RWPE1 (cell line): ENCODE measurements at regions not wholly inside any gene's neighbourhood (a gene's known extent, or its start where the extent isn't known, plus 50 kb on each side); places are given as distances from the start of the nearest gene placed in this dataset.

Experiments
- CTCF ChIA-PET: fragments of 350-600 bp; sonication (Branson Sonifier 250); formaldehyde crosslinking; extraction: SDS; loops from one replicate; lab custom pipeline; 2021; lab: Yijun Ruan, JAX
- POLR2A ChIA-PET: fragments of 400-600 bp; formaldehyde crosslinking; extraction: SDS; loops from one replicate; lab custom pipeline; 2020; ENCODE audit warnings: antibody characterized with exemption; ENCODE audit not compliant: low non-redundant PET; lab: Yijun Ruan, JAX
- DNase-seq: peaks from one replicate; pipeline ENCODE4 v3.0.0; 2012; ENCODE audit warnings: low spot score
- H3K27ac ChIP-seq: fragments of 450-650 bp; 2 replicates; pipeline ENCODE4 v1.5.1; 2017
- CTCF ChIP-seq: fragments of 450-650 bp; conservative IDR thresholded peaks from 2 replicates; pipeline ENCODE4 v1.5.1; 2017; ENCODE audit warnings: low read depth, mild to moderate bottlenecking

GRCh38 chr7:16998481-16999051 lies 116.8 kb upstream of the AGR3 start:
- POLR2A ChIA-PET, result no interaction called here
- no peak for DNase-seq
- no peak for TF ChIP-seq CTCF
- CTCF ChIA-PET, result interaction anchor here (0.6 kb wide), 1 partner anchor 39 kb away, joined by 3 read pairs; no protein-coding TSS in a partner anchor
- H3K27ac ChIP-seq, result no peak overlapping the region

- POLR2A ChIA-PET, result no interaction called here
- no peak for DNase-seq
- CTCF ChIA-PET, result interaction anchor here (0.6 to 0.7 kb wide), 2 partner anchors 188 to 662 kb away, joined by 3 to 6 read pairs; no protein-coding TSS in a partner anchor
- TF ChIP-seq CTCF, result no peak
- H3K27ac ChIP-seq, result no peak overlapping the region
Measured at GRCh38 chr7:16999541-17000267, 117.9 kb upstream of the AGR3 start.

GRCh38 chr7:17005271-17005670 lies 123.5 kb upstream of the AGR3 start:
- no peak for DNase-seq
- CTCF ChIA-PET, result interaction anchor here (0.6 to 0.7 kb wide), 3 partner anchors 11 to 563 kb away, joined by 3 read pairs; no protein-coding TSS in a partner anchor
- H3K27ac ChIP-seq, result no peak overlapping the region
- POLR2A ChIA-PET, result no interaction called here
- no peak for TF ChIP-seq CTCF

GRCh38 chr7:17007841-17008240 lies 126.1 kb upstream of the AGR3 start:
- H3K27ac ChIP-seq, result no peak overlapping the region
- POLR2A ChIA-PET, result no interaction called here
- CTCF ChIA-PET, result no interaction called here
- DNase-seq, result peak; percentile 82
- TF ChIP-seq CTCF, result no peak

GRCh38 chr7:17009007-17009719 lies 127.4 kb upstream of the AGR3 start:
- CTCF ChIA-PET, result interaction anchor here (0.6 to 0.8 kb wide), 3 partner anchors 85 to 1787 kb away, joined by 3 to 4 read pairs (median 3); no protein-coding TSS in a partner anchor
- POLR2A ChIA-PET, result no interaction called here
- H3K27ac ChIP-seq, result no peak overlapping the region

More at GRCh38 chr7:17009007-17009719, 127.4 kb upstream of the AGR3 start:
- no peak for DNase-seq
- no peak for TF ChIP-seq CTCF
